Stimulated activated CD4-positive, alpha-beta T cell treated with anti-CD3 and anti-CD28 coated beads, TNF-alpha, amount 100 ng/mL, for 24 hours (primary cell): ENCODE measurements at regions not wholly inside any gene's neighbourhood (a gene's known extent, or its start where the extent isn't known, plus 50 kb on each side); places are given as distances from the start of the nearest gene placed in this dataset.

Experiments
- DNase-seq, 3 experiments: peaks; one replicate each; pipeline ENCODE4 v3.0.0-alpha.2; 2020; ENCODE audit warnings: low read depth in 3 of 3

GRCh38 chr6:40753675-40754448 lies 166.7 kb upstream of the LRFN2 start:
- DNase-seq, result no peak

GRCh38 chr6:40753048-40753447 lies 165.9 kb upstream of the LRFN2 start:
- no peak for DNase-seq

DNA sequence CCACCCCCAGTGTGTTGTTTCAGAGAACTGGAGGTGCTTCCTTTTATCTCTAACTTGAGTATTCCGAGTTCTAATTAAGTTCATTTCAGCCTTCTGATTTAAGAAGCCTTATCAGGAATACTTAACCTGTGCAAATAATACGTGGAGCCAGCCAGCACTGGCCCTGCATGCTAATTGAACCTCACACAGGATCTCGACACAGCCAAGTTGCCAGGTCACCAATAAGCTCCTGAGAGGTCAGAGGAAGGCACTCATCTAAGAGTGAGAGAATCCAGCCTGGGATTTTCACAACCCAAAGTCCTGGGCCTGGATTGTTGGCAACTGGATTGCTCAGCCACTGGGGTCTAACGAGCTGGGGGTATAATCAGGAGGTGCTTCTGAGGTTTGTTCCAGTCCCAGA lies 157.7 kb upstream of the LRFN2 start:
- no peak for DNase-seq

GRCh38 chr6:40743690-40744446 lies 156.7 kb upstream of the LRFN2 start:
- no peak for DNase-seq

DNA sequence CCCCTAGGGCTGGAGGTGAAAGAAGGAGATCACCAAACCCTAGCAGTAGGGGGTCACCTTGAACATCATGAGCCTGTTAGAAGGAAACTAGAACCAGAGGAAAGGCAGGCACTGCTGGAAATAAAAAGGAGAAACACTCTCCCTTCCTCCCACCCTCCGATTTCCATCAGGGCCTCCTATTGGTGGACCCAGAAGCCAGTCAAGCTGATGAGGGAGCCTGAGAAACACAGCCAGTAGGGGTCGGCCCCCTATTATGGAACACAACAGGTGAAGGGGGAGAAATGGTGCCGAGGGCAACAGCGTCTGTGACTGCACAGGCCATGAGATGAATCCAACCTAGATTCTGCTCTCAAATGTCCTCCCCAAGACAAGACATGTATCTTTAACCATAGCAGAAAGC lies 156.1 kb upstream of the LRFN2 start:
- DNase-seq, result no peak

DNA sequence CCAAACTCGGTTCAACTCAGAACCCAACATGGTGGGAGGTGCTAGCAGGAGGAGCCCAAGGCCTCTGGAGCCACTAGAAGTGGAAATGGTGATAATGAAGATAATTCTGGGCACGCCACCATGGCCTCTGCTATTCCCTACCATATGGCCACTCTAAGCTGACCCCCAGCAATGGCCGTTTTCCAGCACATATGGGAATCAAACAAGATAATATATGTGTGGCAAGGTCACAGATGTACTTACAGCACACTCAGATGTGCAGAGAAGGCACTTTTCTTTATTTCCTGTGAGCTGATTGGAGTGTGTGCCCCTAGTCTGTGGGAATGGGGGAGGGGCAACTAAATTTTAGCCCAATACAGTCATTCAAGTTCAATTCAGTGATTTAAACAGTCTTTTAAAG lies 153.4 kb upstream of the LRFN2 start:
- DNase-seq, result no peak

DNA sequence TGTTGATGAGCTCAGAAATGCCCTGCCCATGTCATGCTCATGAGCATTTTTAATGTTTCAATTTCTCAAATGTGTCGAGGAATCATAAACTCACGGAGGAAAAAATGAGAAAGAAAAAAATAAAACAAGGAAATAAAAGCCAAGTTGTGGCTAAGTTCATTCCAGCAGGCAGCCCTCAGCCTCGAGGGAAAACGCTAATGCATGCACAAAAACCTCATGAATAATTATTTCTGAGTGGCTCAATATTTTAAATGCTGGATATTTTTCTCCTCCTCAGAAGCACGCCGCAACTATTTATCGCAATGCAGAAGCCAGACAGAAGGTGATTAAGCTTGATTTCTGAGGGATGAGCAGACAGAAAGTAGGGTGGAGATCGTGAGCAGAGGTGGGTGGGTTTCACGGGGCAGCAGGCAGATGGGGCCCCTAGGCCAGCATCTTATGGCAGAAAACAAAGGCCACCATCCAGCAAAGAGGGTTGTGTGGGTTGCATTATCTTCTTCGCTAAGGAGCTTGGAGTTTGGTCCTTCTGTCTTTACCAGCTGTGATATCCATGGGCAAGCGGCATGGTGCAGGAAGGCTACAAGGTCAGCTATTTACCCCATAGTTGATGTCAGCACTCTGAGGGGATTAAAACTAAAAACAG lies 151.5 kb upstream of the LRFN2 start:
- DNase-seq, result no peak

GRCh38 chr6:40735521-40735920 lies 148.4 kb upstream of the LRFN2 start:
- no peak for DNase-seq

DNA sequence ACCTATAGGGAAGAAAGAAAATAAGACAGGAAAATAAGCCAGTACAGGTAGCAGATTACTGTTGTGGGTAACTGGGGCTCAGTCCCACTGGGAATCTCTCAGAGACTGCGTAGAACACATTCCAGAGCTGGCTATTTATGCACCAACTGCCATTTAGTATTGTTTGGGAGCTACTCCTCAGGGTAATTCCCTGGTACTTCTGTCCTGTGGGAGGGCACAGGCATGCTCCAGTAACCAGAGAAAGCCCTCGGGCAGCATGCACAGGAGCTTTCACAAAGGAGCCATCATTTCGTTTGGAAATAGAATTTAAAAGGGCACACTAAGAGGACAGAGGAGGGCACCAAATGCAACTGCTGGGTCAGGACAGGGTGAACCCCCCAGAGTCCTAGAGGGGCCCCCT lies 148.0 kb upstream of the LRFN2 start:
- no peak for DNase-seq

GRCh38 chr6:40734607-40735006 lies 147.4 kb upstream of the LRFN2 start:
- no peak for DNase-seq

GRCh38 chr6:40733770-40734396 lies 146.7 kb upstream of the LRFN2 start:
- DNase-seq, result no peak

- no peak for DNase-seq
Observed at GRCh38 chr6:40733290-40733689, 146.1 kb upstream of the LRFN2 start.

DNA sequence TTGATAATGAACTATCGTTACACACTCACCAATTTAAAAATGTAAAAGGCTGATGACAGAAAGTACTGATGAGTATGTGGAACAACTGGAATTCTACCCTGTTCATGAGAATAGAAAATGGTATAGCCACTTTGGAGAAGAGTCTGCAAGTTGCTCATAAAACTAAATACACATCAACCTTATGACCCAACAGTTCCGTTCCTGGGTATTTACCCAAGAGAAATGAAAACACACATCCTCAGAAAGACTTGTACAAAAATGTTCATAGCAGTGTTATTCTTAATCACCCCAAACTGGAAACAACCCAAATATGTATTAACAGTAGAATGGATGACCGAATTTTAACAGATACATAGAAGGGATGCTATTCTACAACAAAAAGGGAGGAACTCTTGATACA lies 145.7 kb upstream of the LRFN2 start:
- no peak for DNase-seq

DNA sequence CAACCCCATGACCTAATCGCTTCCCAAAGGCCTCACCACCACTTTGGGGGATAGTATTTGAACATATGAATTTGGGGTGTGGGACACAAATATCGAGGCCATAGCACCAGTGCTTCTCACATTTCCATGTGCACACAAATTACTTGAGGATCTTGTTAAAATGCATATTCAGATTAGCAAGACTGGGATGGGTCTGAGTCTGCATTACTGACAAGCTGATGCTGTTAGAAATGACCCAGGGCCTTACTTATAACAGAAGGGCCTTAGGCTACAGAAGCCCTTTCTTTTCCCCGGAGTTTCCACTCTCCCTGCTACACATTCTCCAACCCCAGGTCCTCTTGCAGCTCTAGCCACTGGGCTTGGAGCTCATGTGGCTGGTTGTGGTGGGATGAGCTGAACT lies 141.5 kb upstream of the LRFN2 start:
- no peak for DNase-seq

DNA sequence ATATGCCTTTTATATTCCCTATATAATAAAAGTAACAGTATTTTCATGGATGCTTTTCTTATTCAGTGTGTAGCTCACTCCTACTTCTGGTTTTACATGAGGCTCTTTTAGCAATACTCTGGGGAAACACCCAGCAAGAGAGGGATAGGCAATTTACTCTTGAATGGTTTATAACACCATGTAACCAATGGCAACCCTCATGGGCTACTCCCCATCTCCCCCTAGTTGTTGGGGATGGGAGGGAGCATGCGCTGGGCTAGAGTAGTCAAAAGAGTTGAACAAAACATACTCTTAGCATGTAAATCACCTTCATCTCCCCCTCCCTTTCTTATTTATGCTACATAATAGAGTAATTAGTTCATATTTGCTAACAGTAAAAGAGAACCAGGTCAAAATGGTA lies 140.1 kb upstream of the LRFN2 start:
- no peak for DNase-seq

- DNase-seq, result no peak
Observed at GRCh38 chr6:40726853-40727252, 139.7 kb upstream of the LRFN2 start.

DNA sequence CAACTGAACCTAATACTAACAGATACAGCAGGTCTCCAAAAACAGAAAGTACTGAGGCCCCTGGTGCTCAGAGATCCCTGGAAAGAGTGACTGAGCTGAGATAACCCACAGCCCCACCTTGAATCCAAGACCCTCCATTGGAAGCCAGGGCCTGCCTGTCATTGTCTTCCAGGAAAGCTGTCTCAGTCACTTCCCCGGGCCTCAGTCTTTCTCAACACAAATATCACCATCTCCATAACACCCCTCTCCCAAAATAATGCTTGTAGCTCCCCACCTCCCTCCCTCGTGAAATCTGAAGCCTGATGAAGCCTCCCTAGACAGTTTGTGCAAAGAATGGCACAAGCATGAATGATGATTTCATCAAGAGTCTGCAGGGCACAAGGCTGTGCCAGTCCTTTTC lies 138.2 kb upstream of the LRFN2 start:
- DNase-seq, result no peak

DNA sequence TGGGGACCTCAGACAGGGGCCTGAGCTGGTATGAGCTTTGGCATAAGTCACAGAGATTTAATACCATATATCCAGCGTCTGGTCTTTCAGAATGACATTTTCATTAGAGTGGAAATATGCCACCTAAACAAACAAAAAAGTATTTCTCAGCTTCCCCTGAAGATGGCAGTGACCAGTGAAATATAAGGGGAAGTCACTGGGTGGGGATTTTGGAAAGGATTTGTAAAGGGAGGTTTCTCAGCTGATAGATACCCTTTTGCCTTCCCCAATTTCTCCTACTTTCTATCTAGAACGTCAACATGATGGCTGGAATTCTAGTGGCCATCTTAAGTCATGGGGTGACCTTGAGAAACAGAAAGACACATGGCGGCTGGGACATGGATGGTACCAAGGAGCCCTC lies 137.7 kb upstream of the LRFN2 start:
- no peak for DNase-seq

GRCh38 chr6:40723967-40724366 lies 136.8 kb upstream of the LRFN2 start:
- DNase-seq, result no peak

DNA sequence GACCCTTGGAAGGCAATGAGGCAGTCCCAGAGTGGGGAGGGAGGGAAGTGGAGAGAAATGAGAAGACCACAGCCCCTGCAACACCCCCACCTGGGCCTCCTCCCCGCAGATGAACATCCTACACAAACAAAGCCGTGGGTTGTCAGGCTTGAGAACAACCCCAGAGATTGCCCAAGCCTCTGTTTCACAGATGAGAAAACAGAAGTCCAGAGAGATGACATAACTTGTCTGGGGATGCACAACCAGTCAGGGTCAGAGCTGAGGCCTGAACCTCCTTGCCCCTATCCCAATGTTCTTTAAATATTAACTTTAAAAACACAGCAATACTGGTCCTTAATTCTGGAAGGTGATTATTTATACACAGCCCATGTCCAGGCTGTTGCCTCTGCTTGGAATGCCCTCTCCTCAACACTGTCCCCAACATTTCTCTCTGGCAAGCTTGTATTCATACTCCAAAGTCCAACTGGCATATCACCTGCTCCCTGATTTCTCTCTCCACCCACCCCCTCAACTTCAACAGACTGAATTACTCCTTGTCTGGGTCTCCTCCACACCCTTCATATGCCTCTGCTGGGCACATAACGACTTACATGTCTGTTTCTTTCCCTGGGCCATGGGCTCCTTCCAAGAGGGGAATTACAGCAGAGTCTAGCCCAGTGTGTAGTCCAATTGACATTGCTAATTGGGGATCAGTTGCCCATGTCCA lies 135.5 kb upstream of the LRFN2 start:
- DNase-seq, result no peak

GRCh38 chr6:40722091-40722490 lies 134.9 kb upstream of the LRFN2 start:
- DNase-seq, result no peak
